ENCODE measurements at regions not wholly inside any gene's neighbourhood (a gene's known extent, or its start where the extent isn't known, plus 50 kb on each side); places are given as distances from the start of the nearest gene placed in this dataset.
A peak's percentile ranks its signal among the peaks of the same experiment; 100 is the strongest.
"Not testable (repeated sequence)": the region's sequence is repeated elsewhere in the genome, so short reads cannot be mapped to it uniquely, and the experiment has no call there.

DNA sequence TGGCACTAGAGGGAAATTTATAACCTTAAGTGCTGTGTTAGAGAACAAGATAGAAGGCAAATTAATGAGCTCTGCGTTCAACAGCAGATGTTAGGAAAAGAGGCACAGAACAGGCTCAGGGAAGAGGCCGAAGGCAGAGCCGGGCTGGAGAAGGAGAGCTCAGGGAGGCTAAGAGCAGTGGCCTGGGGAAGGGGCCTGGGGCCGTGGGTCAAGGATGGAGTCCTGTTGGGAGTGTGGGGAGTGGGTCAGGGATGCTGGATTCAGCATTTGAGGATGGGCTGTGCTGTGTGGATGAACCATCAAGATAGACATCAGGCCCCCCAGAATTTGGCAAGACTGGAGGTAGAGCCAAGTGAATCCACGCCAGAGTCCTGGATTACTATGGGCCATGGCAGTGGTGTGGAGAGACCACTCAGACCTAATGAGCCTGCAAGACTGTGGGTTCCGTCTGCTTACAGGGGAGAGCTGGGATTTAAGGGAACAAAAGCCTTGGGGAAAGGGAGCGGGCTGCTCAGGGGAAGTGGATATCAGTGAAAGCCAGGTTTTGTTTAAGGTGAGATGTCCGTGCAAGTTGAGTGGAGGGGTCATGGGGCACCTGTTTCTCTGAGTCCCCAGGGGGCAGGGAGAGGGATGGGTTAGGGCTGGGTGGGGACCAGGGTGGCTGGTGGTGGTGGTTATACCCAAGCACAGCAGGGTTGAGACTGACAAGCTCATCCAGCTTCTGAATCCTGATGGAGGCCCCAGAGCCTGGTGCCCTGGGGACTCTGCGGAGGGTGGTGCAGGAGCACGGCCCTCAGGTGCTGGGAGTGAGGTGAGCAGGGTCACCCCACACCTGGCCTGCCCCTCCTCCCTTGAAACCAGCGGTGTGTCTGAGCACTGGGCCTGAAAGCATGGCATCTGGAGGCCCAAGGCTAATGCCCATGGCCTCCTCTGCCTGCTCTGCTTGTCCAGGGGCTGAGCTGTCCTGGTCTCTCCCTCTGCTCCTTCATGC is 101.7 kb downstream of the BMS1 start:
- DNase-seq (ENCODE audit: low spot score), result no peak

- no peak for DNase-seq (ENCODE audit: low spot score)
Observed at GRCh38 chr10:42885491-42886270, 103.1 kb downstream of the BMS1 start.

GRCh38 chr10:42887734-42888503 is 105.3 kb downstream of the BMS1 start:
- DNase-seq (ENCODE audit: low spot score), result no peak

GRCh38 chr10:42888504-42889095 is 106.0 kb downstream of the BMS1 start:
- no peak for DNase-seq (ENCODE audit: low spot score)

GRCh38 chr10:42896735-42897134 is 114.1 kb downstream of the BMS1 start:
- DNase-seq (ENCODE audit: low spot score), result no peak

- DNase-seq (ENCODE audit: low spot score), result no peak
Observed at GRCh38 chr10:42898037-42898960, 115.7 kb downstream of the BMS1 start.

DNA sequence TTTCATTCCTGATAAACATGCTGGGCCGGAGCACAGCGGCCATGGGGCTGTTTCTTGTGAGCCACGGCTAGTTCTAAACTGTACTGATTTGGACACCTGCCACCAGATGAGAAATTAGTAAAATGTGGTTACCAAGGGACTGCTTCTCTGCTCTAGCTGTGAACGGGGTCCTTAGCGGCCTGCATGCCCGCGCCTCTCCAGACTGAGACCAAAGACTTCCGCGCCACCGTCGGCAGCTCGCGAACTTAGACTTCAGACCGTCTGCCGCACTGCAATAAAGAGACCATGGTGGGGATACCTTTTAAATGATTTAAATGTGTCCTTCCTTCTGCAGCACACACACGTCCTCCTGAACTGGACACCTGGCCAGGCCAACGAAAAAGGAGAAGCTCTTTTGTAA is 116.4 kb downstream of the BMS1 start:
- no peak for DNase-seq (ENCODE audit: low spot score)

DNA sequence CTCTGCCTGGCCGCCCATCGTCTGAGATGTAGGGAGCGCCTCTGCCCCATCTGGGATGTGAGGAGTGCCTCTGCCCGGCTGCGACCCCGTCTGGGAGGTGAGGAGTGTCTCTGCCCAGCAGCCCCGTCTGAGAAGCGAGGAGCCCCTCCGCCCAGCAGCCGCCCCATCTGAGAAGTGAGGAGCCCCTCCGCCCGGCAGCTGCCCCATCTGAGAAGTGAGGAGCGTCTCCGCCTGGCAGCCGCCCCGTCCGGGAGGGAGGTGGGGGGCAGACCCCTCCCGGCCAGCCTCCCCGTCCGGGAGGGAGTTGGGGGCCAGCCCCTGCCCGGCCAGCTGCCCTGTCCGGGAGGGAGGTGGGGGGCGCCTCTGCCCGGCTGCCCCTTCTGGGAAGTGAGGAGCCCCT is 117.8 kb downstream of the BMS1 start:
- DNase-seq (ENCODE audit: low spot score), result not testable (repeated sequence)

DNA sequence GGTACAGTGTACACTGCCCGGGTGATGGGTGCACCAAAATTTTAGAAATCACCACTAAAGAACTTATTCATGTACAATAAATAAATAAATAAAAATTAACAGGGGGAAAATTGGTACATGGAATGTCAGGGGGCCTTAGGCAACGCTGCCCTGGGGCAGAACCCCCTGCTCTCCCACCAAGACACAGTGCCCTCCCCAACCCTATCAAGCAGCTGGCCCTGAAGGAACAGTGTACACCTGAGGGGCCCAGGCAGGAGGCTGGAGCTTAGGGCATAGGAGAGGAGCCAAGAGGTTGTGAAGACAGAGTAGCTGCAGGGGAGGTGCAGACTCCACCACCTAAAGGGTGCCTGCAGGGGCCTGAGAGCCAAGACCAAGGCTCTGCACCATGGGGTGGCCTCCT is 128.8 kb downstream of the BMS1 start:
- no peak for DNase-seq (ENCODE audit: low spot score)

DNA sequence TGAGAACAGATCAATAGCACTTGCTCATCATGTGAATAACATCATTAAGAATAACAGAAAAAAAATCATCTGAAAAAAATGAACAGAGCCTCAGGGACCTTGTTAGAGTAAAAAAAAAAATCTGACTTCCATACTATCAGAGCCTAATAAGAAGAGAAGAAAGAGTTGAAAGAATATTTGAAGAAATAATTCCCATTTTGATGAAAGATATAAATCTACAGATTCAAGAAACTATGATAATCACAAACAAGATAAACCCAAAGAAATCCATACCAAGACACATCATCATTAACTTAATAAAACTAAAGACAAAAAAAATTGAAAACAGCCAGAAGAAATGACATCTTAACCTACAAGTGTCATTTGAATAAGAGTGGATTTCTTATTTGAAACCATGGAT is 134.4 kb downstream of the BMS1 start:
- DNase-seq (ENCODE audit: low spot score), result no peak

DNA sequence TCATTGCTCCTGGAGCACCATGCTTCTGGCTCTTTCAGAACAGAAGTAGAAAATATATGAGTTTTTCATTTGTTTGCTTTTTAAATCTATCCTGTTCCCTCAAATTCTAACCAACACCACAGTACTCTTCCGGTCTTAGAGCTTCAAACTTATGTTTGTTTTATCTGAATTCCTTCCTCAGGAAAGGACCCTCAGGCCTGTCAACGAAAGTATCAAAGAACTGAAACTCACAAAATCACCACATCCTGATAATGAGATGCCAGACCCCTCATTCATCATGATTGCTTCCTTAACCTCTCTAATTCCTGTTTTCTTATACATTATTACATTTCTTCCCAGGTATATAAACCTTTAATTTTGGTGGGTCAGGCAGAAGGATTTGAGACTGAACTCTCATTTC is 135.2 kb downstream of the BMS1 start:
- no peak for DNase-seq (ENCODE audit: low spot score)

DNA sequence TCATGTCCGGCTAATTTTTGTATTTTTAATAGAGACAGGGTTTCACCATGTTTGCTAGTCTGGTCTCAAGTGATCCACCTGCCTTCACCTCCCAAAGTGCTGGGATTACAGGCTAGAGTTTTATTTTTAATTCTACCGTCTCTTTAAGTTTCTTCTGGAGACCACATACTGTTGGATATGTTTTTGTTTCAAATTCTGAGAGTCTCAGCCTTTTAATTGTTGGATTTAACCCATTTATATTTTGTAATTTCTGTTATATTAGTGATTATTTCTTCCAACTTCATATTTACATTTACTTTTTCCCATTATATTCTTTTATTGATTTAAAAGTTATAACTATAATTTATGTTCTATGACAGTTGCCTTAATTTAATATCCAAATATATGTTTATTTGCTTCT is 139.4 kb downstream of the BMS1 start:
- DNase-seq (ENCODE audit: low spot score), result no peak

- no peak for DNase-seq (ENCODE audit: low spot score)
Observed at GRCh38 chr10:42924484-42924883, 141.9 kb downstream of the BMS1 start.

- DNase-seq (ENCODE audit: low spot score), result peak; percentile 10
Observed at GRCh38 chr10:42926843-42927242, 144.2 kb downstream of the BMS1 start.

DNA sequence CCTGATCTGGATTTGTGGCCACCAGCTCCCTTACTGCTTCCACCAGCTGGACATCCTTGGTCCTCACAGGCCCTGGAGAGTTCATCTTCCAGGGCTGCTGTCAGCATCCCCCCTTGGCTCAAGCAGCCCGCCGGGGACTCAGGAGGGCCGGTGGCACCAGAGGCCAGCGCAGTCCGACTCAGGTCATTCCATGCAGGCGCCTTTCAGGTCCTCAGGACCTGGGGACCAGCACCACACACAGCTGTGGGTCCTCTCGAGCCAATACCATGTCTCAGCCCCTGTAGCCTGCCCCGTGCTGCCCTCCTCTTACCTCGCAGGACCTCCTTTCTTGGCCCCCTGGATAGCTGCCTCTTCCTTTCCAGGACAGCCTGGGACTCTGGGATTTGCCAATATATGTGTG is 145.5 kb downstream of the BMS1 start:
- no peak for DNase-seq (ENCODE audit: low spot score)

DNA sequence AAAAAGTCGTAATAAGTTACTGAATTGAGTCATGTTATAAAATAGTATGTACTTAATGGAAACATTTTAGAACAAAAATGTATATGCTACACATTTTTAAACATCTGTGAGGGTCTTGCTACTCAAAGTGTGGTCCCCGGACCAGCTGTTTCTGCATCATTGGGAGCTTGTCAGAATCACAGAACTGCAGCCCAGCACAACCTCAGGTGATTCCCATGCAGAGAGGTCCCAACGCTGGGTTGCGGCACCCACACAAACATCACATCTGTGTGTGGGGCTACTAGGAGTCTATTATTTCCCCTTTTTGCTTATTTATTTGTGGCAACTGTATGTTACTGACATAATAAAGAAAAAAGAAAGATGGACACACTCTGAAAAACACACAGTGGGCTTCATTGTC is 146.6 kb downstream of the BMS1 start:
- DNase-seq (ENCODE audit: low spot score), result no peak

DNA sequence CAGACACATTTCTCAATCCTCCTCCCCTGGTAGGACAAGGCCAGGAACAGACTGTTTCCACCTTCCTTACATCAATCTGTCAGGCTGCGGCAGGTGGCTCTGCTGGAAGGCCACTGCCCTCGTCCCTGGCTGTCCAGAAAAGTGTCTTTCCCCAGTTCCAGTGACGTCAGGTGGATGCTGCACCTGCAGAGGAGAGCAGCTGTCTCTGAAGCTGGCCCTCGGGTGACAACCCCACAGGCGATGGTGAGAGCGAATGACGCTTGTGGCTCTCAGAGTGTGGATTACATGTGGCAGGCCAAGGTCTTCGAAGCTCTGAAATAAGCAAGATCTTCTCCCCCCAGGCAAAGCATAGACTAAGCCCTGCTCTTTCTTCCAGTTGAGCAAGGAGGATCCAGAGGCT is 146.9 kb upstream of the RET start:
- no peak for DNase-seq (ENCODE audit: low spot score)

- no peak for DNase-seq (ENCODE audit: low spot score)
Observed at GRCh38 chr10:42930516-42931192, 146.2 kb upstream of the RET start.

DNA sequence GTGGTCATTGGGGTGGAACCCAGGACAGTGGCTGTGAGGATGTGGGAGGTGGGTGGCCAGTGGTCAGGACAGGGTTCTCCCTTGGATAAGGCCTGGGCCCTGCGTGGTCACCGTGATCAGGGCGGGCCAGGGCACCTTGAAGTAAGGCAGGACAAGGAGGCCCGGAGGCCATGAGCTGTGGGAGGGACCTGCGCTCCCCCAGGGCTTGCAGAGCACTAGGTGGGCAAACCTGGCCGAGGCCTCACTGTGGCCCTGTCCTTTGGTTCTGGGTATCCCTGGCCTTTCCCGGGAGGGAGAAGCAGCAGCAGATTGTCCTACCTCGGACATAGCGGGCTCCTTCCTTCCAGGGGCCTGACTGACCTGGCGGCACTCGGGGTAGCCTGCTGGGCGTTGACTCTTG is 144.8 kb upstream of the RET start:
- no peak for DNase-seq (ENCODE audit: low spot score)

Measured in A172 (cell line).